ENCODE measurements at regions not wholly inside any gene's neighbourhood (a gene's known extent, or its start where the extent isn't known, plus 50 kb on each side); places are given as distances from the start of the nearest gene placed in this dataset.

DNA sequence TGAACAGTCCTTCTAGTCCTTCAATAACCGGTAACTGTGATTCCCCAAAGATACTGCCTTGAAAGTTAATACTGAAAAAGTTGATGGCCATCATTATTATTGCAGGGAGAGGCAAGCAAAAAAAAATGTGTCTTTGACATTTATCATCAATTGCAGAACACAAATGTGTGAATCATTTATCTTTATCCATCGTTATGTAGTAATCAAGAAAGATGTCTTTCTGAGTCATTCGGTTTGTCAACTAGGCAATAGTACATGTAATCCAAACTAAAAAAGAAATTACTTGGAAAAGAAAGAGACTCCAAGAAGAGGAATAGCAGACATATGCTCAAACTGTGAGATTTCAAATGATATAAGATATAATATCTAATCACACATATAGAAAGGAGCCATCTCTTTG is 473.0 kb downstream of the CETN3 start:
- TF ChIP-seq EP300 (IDR thresholded peaks at IDR 0.05) (no peak), POLR2A (IDR thresholded peaks at IDR 0.05) (no peak), POLR2AphosphoS5 (IDR thresholded peaks at IDR 0.05) (no peak)
- TF ChIP-seq, protein P1, sequence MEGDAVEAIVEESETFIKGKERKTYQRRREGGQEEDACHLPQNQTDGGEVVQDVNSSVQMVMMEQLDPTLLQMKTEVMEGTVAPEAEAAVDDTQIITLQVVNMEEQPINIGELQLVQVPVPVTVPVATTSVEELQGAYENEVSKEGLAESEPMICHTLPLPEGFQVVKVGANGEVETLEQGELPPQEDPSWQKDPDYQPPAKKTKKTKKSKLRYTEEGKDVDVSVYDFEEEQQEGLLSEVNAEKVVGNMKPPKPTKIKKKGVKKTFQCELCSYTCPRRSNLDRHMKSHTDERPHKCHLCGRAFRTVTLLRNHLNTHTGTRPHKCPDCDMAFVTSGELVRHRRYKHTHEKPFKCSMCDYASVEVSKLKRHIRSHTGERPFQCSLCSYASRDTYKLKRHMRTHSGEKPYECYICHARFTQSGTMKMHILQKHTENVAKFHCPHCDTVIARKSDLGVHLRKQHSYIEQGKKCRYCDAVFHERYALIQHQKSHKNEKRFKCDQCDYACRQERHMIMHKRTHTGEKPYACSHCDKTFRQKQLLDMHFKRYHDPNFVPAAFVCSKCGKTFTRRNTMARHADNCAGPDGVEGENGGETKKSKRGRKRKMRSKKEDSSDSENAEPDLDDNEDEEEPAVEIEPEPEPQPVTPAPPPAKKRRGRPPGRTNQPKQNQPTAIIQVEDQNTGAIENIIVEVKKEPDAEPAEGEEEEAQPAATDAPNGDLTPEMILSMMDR (IDR thresholded peaks at IDR 0.05), result no peak
- Histone ChIP-seq H3K27me3 (no peaks in the 10 kb centered on the region), H3K4me3 (no peak overlapping the region), H3K9me3 (no peaks in the 10 kb centered on the region), H3K36me3 (no peaks in the 10 kb centered on the region), H3K4me1 (peaks cover 0 to under 1% (median 0%) of the 10 kb centered on the region in 4 donors), H3K27ac (no peak overlapping the region)
- DNase-seq, result no peak
- whole genome bisulfite sequencing, 2 donors, result 91 to 95% methylated on average over 3 of the region's 3 CpGs
- intact Hi-C loops (cut with DNase I), result no loop called here

DNA sequence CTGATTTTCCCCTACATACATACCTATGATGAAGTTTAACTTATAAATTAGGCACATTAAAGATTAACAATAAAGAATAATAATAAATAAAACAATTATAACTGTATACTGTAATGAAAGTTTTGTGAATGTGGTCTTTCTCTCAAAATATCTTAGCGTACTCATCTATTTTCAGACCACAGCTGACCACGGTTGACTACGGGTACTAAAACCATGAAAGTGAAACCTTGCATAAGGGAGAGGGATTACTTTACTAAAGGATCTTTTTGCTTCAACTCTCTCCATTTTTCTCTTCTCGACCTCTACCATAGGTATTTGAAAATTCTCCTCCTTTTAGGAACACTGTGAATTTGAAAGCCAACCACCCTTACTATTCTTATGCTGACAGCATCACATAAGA is 475.5 kb downstream of the CETN3 start:
- no peak for TF ChIP-seq POLR2A (IDR thresholded peaks at IDR 0.05)
- TF ChIP-seq, protein P1 (IDR thresholded peaks at IDR 0.05), result no peak
- TF ChIP-seq POLR2AphosphoS5 (IDR thresholded peaks at IDR 0.05), result no peak
- TF ChIP-seq EP300 (IDR thresholded peaks at IDR 0.05), result no peak
- H3K27me3 ChIP-seq, result no peaks in the 10 kb centered on the region

DNA sequence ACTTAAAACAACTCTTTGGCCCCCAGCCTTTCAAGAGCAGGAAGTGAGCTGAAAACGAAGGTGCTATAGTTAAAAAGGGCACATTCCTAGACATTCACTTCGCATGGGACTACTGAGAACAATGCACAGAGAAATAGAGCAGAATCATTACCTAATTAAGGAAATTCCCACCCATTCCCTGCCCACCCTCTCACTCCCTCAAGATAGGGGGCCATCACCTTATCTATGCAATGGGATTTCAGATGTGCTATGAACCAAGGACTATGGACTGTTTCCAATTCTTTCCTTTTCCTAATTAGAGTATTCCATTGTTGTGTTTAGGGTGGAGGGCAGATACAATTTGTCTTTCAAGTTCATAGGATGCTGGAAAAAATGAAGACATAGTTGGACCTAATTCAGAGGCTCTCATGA is 476.8 kb downstream of the CETN3 start:
- no peaks in the 10 kb centered on the region for H3K27me3 ChIP-seq
- 68 to 84% methylated on average over 2 of the region's 2 CpGs for WGBS, 2 donors

More for the DNA sequence above, 475.5 kb downstream of the CETN3 start:
- Histone ChIP-seq H3K9me3 (no peaks in the 10 kb centered on the region), H3K36me3 (no peaks in the 10 kb centered on the region), H3K27ac (no peak overlapping the region), H3K4me1 (peaks cover 0 to 15% (median 5%) of the 10 kb centered on the region in 4 donors), H3K4me3 (no peak overlapping the region)
- intact Hi-C loops (cut with DNase I), result no loop called here
- no peak for DNase-seq
- 70 to 91% methylated on average over 4 of the region's 4 CpGs for WGBS, 2 donors

DNA sequence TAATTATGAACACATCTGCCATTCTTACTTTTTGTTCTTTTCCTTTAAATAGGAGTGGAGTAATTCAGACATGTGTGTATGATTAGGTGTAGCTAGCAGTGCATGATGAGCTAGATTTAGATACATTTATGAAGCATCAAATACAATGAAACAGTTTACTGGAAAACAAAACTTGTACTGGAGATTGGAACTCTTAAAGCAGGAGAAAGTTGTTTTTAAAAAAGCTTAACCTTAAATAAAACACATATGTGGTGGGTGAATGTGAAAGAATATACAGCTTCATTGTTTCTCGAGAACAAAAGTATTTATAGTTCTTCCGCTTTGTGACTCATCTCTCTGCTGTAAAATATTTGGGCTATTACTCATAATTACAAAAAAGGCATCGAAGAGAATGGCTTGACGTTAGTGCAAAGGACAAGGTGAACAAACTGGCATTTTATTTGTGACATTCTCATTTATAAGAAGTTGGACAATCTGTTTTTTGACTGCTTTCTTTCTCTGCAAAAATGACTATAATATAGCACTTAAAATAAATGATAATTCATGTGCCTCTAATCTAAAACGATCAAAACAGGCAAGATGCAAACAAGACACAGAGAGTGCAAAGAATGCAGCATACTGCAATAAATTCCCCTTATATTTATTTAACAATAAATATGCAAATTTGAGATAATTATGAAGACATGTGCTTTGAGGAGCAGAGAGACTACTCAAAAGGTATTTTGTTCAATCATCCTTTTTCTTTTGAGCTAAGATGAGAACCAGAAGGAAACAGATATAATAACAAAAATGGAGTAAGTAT is 478.8 kb downstream of the CETN3 start:
- WGBS, 2 donors, result 16 to 49% methylated on average over 5 of the region's 5 CpGs
- peak overlapping the region; percentile 24 to 63 (median 38) for H3K27ac ChIP-seq
- H3K27me3 ChIP-seq, result no peaks in the 10 kb centered on the region
- no peaks in the 10 kb centered on the region for H3K9me3 ChIP-seq
- H3K4me3 ChIP-seq, result no peak overlapping the region
- peaks cover 0 to 15% (median 5%) of the 10 kb centered on the region in 4 donors for H3K4me1 ChIP-seq
- H3K36me3 ChIP-seq, result no peaks in the 10 kb centered on the region
- no peak for DNase-seq
- TF ChIP-seq, protein P1 (IDR thresholded peaks at IDR 0.05), result no peak
- TF ChIP-seq EP300 (IDR thresholded peaks at IDR 0.05) (peak in 1 of 4 donors; percentile 6), POLR2A (IDR thresholded peaks at IDR 0.05) (no peak), POLR2AphosphoS5 (IDR thresholded peaks at IDR 0.05) (peak in 3 of 4 donors; percentile 23 to 56 (median 23))
- intact Hi-C loops (cut with DNase I), result no loop called here

More for the DNA sequence above, 476.8 kb downstream of the CETN3 start:
- Histone ChIP-seq H3K36me3 (no peaks in the 10 kb centered on the region), H3K27ac (no peak overlapping the region), H3K4me3 (no peak overlapping the region), H3K9me3 (no peaks in the 10 kb centered on the region), H3K4me1 (peaks cover 0 to 15% (median 5%) of the 10 kb centered on the region in 4 donors)
- no peak for DNase-seq
- TF ChIP-seq POLR2AphosphoS5 (IDR thresholded peaks at IDR 0.05) (no peak), POLR2A (IDR thresholded peaks at IDR 0.05) (no peak), EP300 (IDR thresholded peaks at IDR 0.05) (no peak)
- TF ChIP-seq, protein P1 (IDR thresholded peaks at IDR 0.05), result no peak
- intact Hi-C loops (cut with DNase I), result no loop called here
